ENCODE measurements at regions not wholly inside any gene's neighbourhood (a gene's known extent, or its start where the extent isn't known, plus 50 kb on each side); places are given as distances from the start of the nearest gene placed in this dataset.

DNA sequence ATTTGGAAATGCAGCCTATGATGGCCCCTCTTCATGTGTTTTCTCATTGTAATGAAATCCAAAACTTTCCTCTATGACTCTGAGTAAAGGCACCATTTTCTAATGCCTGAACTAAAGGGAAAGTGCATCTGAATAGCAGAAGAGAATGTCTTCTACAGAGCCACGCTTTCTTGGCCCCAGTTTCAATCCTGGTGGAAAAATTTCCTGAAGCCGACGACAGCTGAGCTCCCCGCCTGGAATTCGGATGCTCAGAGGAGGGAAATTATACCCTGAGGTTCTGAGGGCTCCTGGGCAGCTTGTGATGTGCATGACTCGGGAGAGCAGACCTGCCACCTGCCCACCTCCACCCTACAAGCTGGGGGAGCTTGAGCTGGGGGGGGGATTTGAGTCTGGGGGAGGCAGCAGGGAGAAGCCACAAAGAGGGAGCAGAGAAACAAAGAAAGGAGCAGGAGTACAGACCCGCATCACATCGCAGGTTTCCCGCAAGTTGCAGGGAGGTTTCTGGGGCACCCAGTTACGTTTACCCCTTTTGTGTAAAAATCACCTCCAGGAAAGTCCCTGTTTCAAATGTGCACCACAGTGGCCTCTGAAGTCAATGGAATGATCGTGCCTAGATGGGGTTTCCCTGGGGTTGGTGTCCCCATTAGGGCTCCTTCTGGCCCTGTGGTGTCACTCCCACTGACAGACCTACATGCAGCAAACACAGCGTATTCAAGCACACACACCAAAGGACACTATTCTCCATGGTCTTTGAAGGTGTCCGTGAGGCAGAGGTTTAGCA, 145.6 kb upstream of the RBPJ start:
- ChIA-PET CTCF (no interaction called here), POLR2A (no interaction called here)
- no peak for DNase-seq (ENCODE audit: low read depth)
- Histone ChIP-seq H3K4me3 (ENCODE audit: low read depth, low read length) (no peak overlapping the region), H3K36me3 (ENCODE audit: control insufficient read depth, insufficient read depth, low read length) (no peaks in the 10 kb centered on the region), H3K27me3 (ENCODE audit: control insufficient read depth, insufficient read depth, low read length) (no peaks in the 10 kb centered on the region)
- TF ChIP-seq, protein P1, sequence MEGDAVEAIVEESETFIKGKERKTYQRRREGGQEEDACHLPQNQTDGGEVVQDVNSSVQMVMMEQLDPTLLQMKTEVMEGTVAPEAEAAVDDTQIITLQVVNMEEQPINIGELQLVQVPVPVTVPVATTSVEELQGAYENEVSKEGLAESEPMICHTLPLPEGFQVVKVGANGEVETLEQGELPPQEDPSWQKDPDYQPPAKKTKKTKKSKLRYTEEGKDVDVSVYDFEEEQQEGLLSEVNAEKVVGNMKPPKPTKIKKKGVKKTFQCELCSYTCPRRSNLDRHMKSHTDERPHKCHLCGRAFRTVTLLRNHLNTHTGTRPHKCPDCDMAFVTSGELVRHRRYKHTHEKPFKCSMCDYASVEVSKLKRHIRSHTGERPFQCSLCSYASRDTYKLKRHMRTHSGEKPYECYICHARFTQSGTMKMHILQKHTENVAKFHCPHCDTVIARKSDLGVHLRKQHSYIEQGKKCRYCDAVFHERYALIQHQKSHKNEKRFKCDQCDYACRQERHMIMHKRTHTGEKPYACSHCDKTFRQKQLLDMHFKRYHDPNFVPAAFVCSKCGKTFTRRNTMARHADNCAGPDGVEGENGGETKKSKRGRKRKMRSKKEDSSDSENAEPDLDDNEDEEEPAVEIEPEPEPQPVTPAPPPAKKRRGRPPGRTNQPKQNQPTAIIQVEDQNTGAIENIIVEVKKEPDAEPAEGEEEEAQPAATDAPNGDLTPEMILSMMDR (IDR thresholded peaks at IDR 0.05; ENCODE audit: insufficient read depth, low read depth, low read length) = no peak

DNA sequence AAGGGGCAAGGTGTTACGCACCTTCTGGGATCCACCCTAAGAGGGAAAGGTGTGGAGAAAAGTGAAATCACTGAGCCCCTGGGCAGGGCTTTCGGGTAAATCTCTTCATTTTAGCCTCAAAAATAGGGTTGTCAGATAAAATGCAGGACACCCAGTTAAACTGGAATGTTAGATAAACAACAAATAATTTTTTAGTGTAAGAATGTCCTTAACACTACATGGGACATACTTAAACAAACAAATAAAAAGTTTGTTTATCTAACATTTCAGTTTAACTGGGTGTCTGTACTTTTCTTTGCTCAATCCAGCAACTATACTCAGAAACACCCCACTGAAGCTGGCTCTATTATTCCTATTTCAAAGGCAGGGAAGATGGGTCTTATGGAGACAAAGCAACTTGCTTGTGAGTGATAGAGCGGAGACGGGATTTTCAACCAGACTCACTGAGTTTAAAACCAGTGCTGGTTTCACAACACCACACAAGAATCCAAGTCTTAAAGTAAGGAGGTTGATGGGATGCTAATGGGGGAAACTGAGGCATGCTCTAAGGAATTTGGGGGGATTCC, 144.8 kb upstream of the RBPJ start:
- no peak overlapping the region for H3K4me3 ChIP-seq (ENCODE audit: low read depth, low read length)
- H3K27me3 ChIP-seq (ENCODE audit: control insufficient read depth, insufficient read depth, low read length) = no peaks in the 10 kb centered on the region
- no peaks in the 10 kb centered on the region for H3K36me3 ChIP-seq (ENCODE audit: control insufficient read depth, insufficient read depth, low read length)
- ChIA-PET POLR2A (no interaction called here), CTCF (no interaction called here)
- TF ChIP-seq, protein P1 (IDR thresholded peaks at IDR 0.05; ENCODE audit: insufficient read depth, low read depth, low read length) = no peak
- no peak for DNase-seq (ENCODE audit: low read depth)

DNA sequence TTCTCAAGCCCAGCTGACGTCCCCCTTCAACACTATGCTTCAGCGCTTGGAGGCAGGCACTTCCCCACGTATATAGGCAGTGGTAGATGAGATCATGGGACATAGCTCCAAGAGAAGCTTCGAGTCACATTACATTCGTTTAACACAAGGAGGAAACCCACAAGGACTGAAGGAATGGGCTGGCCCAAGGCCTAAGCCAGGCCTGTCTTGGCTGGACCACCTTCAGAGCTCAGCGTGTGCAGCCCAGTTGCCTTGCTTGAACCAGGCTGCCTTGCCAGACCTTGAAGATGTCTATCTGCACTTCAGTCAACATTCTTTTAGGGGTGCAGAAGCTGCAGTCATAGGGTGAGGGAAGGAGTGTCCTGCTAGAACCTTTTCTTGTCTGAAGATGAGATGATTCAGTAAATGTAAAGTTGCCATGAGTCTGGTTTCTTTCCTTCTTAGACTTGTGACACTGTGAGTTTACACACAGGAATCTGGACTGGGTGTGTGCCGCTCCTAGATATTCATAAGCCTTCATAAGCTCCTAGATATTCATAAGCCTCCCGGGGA, 144.1 kb upstream of the RBPJ start:
- no peaks in the 10 kb centered on the region for H3K36me3 ChIP-seq (ENCODE audit: control insufficient read depth, insufficient read depth, low read length)

DNA sequence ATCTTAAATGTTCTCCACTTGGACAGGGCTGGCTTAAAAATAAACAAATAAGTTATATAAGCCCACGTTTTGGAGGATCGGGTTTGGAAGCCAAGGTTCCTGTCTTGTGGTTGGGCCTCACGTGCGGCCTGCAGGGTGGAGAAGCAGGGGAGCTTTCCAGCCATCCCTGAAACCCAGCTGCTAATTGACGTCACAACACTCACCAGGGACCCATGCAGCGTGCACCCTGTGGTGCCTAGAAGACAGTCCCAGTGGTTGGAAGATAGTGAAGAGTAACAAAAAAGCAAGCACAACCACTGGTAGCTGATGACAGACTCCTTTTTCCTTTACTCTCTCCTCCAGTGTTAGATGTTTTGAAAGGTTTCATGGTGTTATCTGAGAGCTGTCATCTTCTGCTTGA, 142.0 kb upstream of the RBPJ start:
- Histone ChIP-seq H3K36me3 (ENCODE audit: control insufficient read depth, insufficient read depth, low read length) (no peaks in the 10 kb centered on the region), H3K27me3 (ENCODE audit: control insufficient read depth, insufficient read depth, low read length) (no peaks in the 10 kb centered on the region), H3K4me3 (ENCODE audit: low read depth, low read length) (no peak overlapping the region)
- CTCF ChIA-PET = no interaction called here
- POLR2A ChIA-PET = no interaction called here
- DNase-seq (ENCODE audit: low read depth) = no peak
- TF ChIP-seq, protein P1 (IDR thresholded peaks at IDR 0.05; ENCODE audit: insufficient read depth, low read depth, low read length) = no peak

More for the DNA sequence above, 144.1 kb upstream of the RBPJ start:
- TF ChIP-seq, protein P1 (IDR thresholded peaks at IDR 0.05; ENCODE audit: insufficient read depth, low read depth, low read length) = no peak
- ChIA-PET POLR2A (no interaction called here), CTCF (interaction anchor here (0.7 to 0.9 kb wide), 3 partner anchors 11 to 42 kb away, joined by 3 read pairs; no protein-coding TSS in a partner anchor)
- no peaks in the 10 kb centered on the region for H3K27me3 ChIP-seq (ENCODE audit: control insufficient read depth, insufficient read depth, low read length)
- DNase-seq (ENCODE audit: low read depth) = no peak
- H3K4me3 ChIP-seq (ENCODE audit: low read depth, low read length) = no peak overlapping the region

DNA sequence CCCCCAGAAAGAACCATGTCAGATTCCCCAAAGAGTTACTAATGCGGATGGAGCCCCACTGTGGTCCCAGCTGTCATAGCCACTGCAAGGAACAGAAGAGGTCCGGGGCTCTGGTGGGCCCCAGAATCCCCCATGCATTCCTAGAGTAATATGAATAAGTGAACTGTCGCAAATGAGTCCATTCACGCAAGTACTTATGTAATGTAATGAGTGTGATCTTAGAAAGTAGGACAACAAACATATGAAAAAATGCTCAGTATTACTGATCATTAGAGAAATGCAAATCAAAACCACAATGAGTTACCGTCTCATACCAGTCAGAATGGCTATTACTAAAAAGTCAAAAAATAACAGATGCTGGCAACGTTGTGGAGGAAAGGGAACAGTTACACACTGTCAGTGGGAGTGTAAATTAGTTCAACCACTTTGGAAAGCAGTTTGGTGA, 141.5 kb upstream of the RBPJ start:
- POLR2A ChIA-PET = no interaction called here
- H3K36me3 ChIP-seq (ENCODE audit: control insufficient read depth, insufficient read depth, low read length) = no peaks in the 10 kb centered on the region
- TF ChIP-seq, protein P1 (IDR thresholded peaks at IDR 0.05; ENCODE audit: insufficient read depth, low read depth, low read length) = no peak
- no peak overlapping the region for H3K4me3 ChIP-seq (ENCODE audit: low read depth, low read length)
- DNase-seq (ENCODE audit: low read depth) = no peak
- CTCF ChIA-PET = interaction anchor here (0.7 kb wide), 1 partner anchor 60 kb away, joined by 3 read pairs; no protein-coding TSS in a partner anchor
- no peaks in the 10 kb centered on the region for H3K27me3 ChIP-seq (ENCODE audit: control insufficient read depth, insufficient read depth, low read length)
